HUES64 (cell line): ENCODE measurements at regions not wholly inside any gene's neighbourhood (a gene's known extent, or its start where the extent isn't known, plus 50 kb on each side); places are given as distances from the start of the nearest gene placed in this dataset.

Experiments used
- H3K27ac ChIP-seq: 2 replicates; pipeline ENCODE4 v1.7.0; 2013; ENCODE audit warnings: low read depth, low read length, inconsistent platforms
- H3K27me3 ChIP-seq: 2 replicates; pipeline ENCODE4 v1.6.1; 2013; ENCODE audit warnings: mild to moderate bottlenecking, low read length; ENCODE audit not compliant: insufficient read depth
- H3K36me3 ChIP-seq: 2 replicates; pipeline ENCODE4 v1.6.1; 2013; ENCODE audit warnings: mild to moderate bottlenecking, low read length; ENCODE audit not compliant: insufficient read depth
- H3K4me1 ChIP-seq: 2 replicates; pipeline ENCODE4 v1.6.1; 2013; ENCODE audit warnings: mild to moderate bottlenecking, low read length, moderate library complexity; ENCODE audit not compliant: insufficient read depth
- H3K4me3 ChIP-seq: 2 replicates; pipeline ENCODE4 v1.5.1; 2013; ENCODE audit warnings: mild to moderate bottlenecking, low read length, moderate library complexity
- H3K9ac ChIP-seq: 2 replicates; pipeline ENCODE4 v1.6.1; 2013; ENCODE audit warnings: mild to moderate bottlenecking, low read depth, low read length
- H3K9me3 ChIP-seq: 2 replicates; pipeline ENCODE4 v1.6.1; 2013; ENCODE audit warnings: low read depth, low read length; ENCODE audit not compliant: insufficient read depth
- WGBS: fragments of 150-250, 120-280 bp; methylation state at CpG from one replicate; pipeline ENCODE4 v1.1.7; 2013; ENCODE audit warnings: missing lambda C conversion rate; 5-methylcytosine and 5-hydroxymethylcytosine counted together

- H3K9me3 ChIP-seq = no peaks in the 10 kb centered on the region
- H3K4me3 ChIP-seq = no peak overlapping the region
- H3K27me3 ChIP-seq = no peaks in the 10 kb centered on the region
- H3K36me3 ChIP-seq = no peaks in the 10 kb centered on the region
- no peak overlapping the region for H3K27ac ChIP-seq
- 90% methylated on average over 5 of the region's 6 CpGs for WGBS
- H3K9ac ChIP-seq = no peak overlapping the region
- H3K4me1 ChIP-seq = no peaks in the 10 kb centered on the region
These were observed 613.7 kb upstream of the B3GALT2 start for GRCh38 chr1:193799948-193800690.

GRCh38 chr1:193799371-193799770 is 613.0 kb upstream of the B3GALT2 start:
- Histone ChIP-seq H3K27ac (no peak overlapping the region), H3K4me3 (no peak overlapping the region), H3K4me1 (no peaks in the 10 kb centered on the region), H3K9me3 (no peaks in the 10 kb centered on the region), H3K9ac (no peak overlapping the region), H3K27me3 (no peaks in the 10 kb centered on the region), H3K36me3 (no peaks in the 10 kb centered on the region)
- WGBS = 95% methylated on average over 2 of the region's 2 CpGs

- H3K36me3 ChIP-seq = no peaks in the 10 kb centered on the region
- H3K9ac ChIP-seq = no peak overlapping the region
- H3K27ac ChIP-seq = no peak overlapping the region
- H3K4me3 ChIP-seq = no peak overlapping the region
- no peaks in the 10 kb centered on the region for H3K27me3 ChIP-seq
- H3K9me3 ChIP-seq = no peaks in the 10 kb centered on the region
- WGBS = 87% methylated on average over 4 of the region's 4 CpGs
- no peaks in the 10 kb centered on the region; the same call in 1 of the 2 replicates for H3K4me1 ChIP-seq
These were observed 607.8 kb upstream of the B3GALT2 start for GRCh38 chr1:193794239-193794638.

- no peak overlapping the region for H3K4me3 ChIP-seq
- WGBS = 89% methylated on average over 3 of the region's 3 CpGs
- no peaks in the 10 kb centered on the region for H3K9me3 ChIP-seq
- H3K27me3 ChIP-seq = no peaks in the 10 kb centered on the region
- H3K9ac ChIP-seq = no peak overlapping the region
- no peak overlapping the region for H3K27ac ChIP-seq
- H3K36me3 ChIP-seq = no peaks in the 10 kb centered on the region
- H3K4me1 ChIP-seq = no peaks in the 10 kb centered on the region; the same call in 1 of the 2 replicates
These were observed 605.3 kb upstream of the B3GALT2 start for GRCh38 chr1:193791746-193792145.

DNA sequence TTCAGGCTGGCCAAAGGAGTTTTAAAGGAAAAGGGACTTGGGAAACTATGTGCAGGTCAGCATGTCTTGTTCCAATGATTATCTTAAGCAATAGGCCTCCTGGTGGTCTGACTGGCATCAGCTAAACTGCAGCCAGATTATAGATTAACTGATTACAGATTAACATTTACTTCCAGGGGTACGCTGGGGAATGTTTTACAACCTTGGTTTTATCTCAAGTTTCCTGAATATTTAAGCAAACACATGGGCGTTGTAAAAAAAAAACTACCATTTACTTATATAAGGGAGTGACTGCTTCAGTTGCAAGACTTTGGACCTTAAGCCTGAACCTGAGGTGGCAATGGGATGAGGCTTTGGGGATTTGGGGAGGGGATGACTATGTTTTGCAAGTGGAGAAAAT is 600.6 kb upstream of the B3GALT2 start:
- 100% methylated on average over 1 of the region's 2 CpGs for WGBS
- no peak overlapping the region for H3K27ac ChIP-seq
- no peaks in the 10 kb centered on the region for H3K4me1 ChIP-seq
- no peaks in the 10 kb centered on the region for H3K9me3 ChIP-seq
- no peaks in the 10 kb centered on the region for H3K36me3 ChIP-seq
- H3K4me3 ChIP-seq = no peak overlapping the region
- no peak overlapping the region for H3K9ac ChIP-seq
- no peaks in the 10 kb centered on the region for H3K27me3 ChIP-seq

GRCh38 chr1:193785850-193786420 is 599.5 kb upstream of the B3GALT2 start:
- H3K4me1 ChIP-seq = no peaks in the 10 kb centered on the region
- H3K27me3 ChIP-seq = no peaks in the 10 kb centered on the region
- H3K9me3 ChIP-seq = no peaks in the 10 kb centered on the region
- WGBS = 91% methylated on average over 3 of the region's 3 CpGs
- no peak overlapping the region for H3K9ac ChIP-seq
- H3K36me3 ChIP-seq = no peaks in the 10 kb centered on the region
- H3K27ac ChIP-seq = no peak overlapping the region
- no peak overlapping the region for H3K4me3 ChIP-seq

DNA sequence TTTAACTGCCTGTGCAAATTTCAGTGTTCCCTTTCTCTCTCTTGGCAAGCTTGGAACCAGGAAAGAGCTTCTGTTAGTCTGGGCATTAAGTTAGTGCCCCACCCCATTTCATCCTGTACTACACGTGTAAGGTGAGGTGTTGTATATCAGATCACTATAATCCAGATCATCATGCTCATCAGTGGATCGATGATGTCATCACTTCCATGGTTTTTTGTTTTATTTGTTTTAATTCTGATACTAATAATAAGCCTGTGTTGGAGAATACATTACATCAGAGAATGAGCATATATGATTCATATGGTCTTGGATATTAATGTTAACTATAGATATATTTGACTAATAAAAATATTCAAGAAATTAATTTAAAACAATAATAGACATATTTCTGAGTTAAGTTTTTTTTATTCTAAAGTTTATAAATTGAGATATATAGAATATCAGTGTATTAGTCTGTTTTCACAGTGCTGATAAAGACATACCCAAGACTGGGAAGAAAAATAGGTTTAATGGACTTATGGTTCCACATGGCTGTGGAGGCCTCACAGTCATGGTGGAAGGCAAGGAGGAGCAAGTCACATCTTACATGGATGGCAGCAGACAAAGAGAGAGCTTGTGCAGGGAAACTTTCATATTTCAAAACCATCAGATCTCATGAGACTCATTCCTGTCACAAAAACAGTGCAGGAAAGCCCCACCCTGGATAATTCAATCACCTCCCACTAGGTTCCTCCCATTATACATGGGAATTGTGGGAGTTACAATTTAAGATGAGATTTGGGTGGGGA is 588.3 kb upstream of the B3GALT2 start:
- WGBS = no CpG with 5 or more reads among the region's 2 CpGs
- Histone ChIP-seq H3K9me3 (peaks cover 3% of the 10 kb centered on the region; the same call in 1 of the 2 replicates), H3K9ac (no peak overlapping the region), H3K4me1 (no peaks in the 10 kb centered on the region), H3K27me3 (no peaks in the 10 kb centered on the region), H3K36me3 (no peaks in the 10 kb centered on the region), H3K27ac (no peak overlapping the region), H3K4me3 (no peak overlapping the region)

GRCh38 chr1:193771596-193771995 is 585.2 kb upstream of the B3GALT2 start:
- no peaks in the 10 kb centered on the region for H3K36me3 ChIP-seq
- no peak overlapping the region for H3K9ac ChIP-seq
- no peak overlapping the region for H3K4me3 ChIP-seq
- peaks cover 3% of the 10 kb centered on the region; the same call in 1 of the 2 replicates for H3K9me3 ChIP-seq
- H3K27ac ChIP-seq = no peak overlapping the region
- no peaks in the 10 kb centered on the region for H3K4me1 ChIP-seq
- WGBS = 91% methylated on average over 2 of the region's 2 CpGs
- H3K27me3 ChIP-seq = no peaks in the 10 kb centered on the region

DNA sequence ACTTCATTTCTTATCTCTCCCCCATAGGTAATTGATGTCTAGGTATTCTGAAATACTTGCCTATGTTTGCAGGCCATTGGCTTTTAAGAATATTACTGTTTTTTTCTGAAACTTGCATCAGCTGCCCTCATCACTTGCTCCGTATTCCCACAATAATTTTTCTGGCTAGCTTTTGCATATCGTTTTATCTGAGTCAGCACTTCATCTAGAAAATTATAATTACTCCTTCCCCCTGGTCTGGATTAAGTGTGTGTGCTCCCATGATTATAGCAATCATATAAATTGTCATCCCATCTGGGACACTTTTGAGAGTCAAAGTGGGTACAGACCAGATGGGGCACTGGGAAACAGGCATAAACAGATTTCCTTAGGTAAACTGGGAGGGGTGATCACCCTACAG is 583.2 kb upstream of the B3GALT2 start:
- Histone ChIP-seq H3K27me3 (no peaks in the 10 kb centered on the region), H3K27ac (no peak overlapping the region), H3K36me3 (no peaks in the 10 kb centered on the region), H3K9me3 (no peaks in the 10 kb centered on the region), H3K9ac (no peak overlapping the region), H3K4me3 (no peak overlapping the region), H3K4me1 (no peaks in the 10 kb centered on the region)
- WGBS = 92% methylated on average over 2 of the region's 2 CpGs

DNA sequence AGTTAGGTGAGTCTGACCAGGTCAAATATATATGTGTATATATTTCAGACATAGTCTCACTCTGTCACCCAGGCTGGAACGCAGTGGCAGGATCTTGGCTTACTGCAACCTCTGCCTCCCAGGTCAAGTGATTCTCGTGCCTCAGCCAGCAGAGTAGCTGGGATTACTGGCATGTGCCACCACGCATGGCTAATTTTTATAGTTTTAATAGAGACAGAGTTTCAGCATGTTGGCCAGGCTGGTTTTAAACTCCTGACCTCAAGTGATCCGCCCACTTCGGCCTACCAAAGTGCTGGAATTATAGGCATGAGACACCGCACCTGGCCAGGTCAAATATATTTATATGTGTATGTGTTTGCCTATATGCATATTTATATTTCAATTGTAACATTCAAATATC is 581.5 kb upstream of the B3GALT2 start:
- Histone ChIP-seq H3K27ac (no peak overlapping the region), H3K36me3 (no peaks in the 10 kb centered on the region), H3K9me3 (no peaks in the 10 kb centered on the region), H3K27me3 (no peaks in the 10 kb centered on the region), H3K4me1 (no peaks in the 10 kb centered on the region), H3K4me3 (no peak overlapping the region), H3K9ac (no peak overlapping the region)
- 94% methylated on average over 6 of the region's 6 CpGs for WGBS

DNA sequence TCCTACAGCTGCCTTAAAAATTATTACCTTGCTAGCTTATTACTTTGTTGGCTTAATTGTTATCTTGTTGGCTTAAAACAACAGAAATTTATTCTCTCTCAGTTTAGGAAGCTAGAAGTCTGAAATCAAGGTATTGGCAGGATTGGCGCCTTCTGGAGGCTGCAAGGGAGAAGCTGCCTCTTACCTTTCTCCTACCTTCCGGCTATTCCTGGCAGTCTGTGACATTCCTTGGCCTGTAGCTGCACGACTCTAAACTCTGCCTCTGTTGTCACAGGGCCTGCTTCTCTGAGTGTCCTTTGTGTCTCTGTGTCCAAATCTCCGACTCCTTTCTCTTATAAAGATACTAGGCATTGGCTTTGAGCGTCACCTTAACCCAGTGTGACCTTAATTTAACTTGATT is 579.9 kb upstream of the B3GALT2 start:
- H3K27me3 ChIP-seq = no peaks in the 10 kb centered on the region
- no peaks in the 10 kb centered on the region for H3K36me3 ChIP-seq
- no peak overlapping the region for H3K27ac ChIP-seq
- 85% methylated on average over 5 of the region's 5 CpGs for WGBS
- H3K4me3 ChIP-seq = no peak overlapping the region
- H3K4me1 ChIP-seq = no peaks in the 10 kb centered on the region
- H3K9ac ChIP-seq = no peak overlapping the region
- H3K9me3 ChIP-seq = no peaks in the 10 kb centered on the region
